LNCaP clone FGC (cell line): ENCODE measurements at regions not wholly inside any gene's neighbourhood (a gene's known extent, or its start where the extent isn't known, plus 50 kb on each side); places are given as distances from the start of the nearest gene placed in this dataset.
"Not testable (repeated sequence)": the region's sequence is repeated elsewhere in the genome, so short reads cannot be mapped to it uniquely, and the experiment has no call there.

Source experiments
- DNase-seq: peaks from one replicate; pipeline ENCODE4 v3.0.0-alpha.2; 2011; ENCODE audit warnings: low read depth
- H3K4me3 ChIP-seq: 2 replicates; pipeline ENCODE4 v1.5.1; 2011; ENCODE audit warnings: mild to moderate bottlenecking, low read depth, low read length, control low read depth
- TF ChIP-seq, protein P1 (sequence below): IDR thresholded peaks from 2 replicates; pipeline ENCODE4 v1.5.1; 2012; ENCODE audit warnings: mild to moderate bottlenecking; ENCODE audit not compliant: control insufficient read depth, insufficient read depth; ENCODE audit errors: extremely low read depth

DNA sequence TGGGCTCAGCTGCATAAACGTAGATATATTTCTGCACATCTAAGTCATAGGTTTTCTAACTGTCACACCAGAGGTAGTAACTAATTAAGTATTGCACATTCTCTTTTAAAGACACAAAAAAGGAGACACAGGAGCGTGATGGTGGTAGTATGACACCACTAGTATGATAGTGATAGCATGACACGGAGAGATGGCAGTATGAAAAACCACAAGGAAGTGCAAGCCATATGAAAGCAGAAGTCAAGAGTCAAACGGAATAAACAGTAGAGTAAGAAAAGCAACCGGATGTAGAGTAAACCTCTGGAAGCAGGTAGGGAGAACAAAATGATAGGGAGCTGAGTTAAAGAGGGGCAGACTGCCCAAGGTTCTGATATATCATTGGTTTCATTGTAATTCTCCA lies 382.2 kb upstream of the INTU start:
- DNase-seq, result no peak
- no peak overlapping the region for H3K4me3 ChIP-seq
- TF ChIP-seq, protein P1, sequence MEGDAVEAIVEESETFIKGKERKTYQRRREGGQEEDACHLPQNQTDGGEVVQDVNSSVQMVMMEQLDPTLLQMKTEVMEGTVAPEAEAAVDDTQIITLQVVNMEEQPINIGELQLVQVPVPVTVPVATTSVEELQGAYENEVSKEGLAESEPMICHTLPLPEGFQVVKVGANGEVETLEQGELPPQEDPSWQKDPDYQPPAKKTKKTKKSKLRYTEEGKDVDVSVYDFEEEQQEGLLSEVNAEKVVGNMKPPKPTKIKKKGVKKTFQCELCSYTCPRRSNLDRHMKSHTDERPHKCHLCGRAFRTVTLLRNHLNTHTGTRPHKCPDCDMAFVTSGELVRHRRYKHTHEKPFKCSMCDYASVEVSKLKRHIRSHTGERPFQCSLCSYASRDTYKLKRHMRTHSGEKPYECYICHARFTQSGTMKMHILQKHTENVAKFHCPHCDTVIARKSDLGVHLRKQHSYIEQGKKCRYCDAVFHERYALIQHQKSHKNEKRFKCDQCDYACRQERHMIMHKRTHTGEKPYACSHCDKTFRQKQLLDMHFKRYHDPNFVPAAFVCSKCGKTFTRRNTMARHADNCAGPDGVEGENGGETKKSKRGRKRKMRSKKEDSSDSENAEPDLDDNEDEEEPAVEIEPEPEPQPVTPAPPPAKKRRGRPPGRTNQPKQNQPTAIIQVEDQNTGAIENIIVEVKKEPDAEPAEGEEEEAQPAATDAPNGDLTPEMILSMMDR, result no peak

DNA sequence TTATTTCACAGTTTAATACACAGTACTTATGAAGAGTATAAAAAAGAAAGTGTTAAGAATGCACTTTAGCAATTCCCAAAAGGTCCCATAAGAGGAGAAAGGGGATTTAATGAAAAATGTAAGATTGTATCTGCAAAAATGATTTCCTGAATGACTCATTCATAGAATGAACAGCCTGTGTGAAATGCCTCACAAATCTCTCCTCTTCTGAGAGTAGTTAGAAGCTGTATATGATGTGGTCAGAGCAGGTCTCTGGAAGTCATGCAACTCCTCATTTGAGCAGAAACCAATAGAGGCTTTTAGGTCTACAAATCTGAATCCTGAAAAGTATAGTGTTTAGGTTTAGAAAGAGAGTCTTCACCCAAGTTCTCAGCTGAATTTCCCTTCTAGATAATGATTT lies 381.3 kb upstream of the INTU start:
- no peak for DNase-seq
- TF ChIP-seq, protein P1, result no peak
- H3K4me3 ChIP-seq, result no peak overlapping the region

DNA sequence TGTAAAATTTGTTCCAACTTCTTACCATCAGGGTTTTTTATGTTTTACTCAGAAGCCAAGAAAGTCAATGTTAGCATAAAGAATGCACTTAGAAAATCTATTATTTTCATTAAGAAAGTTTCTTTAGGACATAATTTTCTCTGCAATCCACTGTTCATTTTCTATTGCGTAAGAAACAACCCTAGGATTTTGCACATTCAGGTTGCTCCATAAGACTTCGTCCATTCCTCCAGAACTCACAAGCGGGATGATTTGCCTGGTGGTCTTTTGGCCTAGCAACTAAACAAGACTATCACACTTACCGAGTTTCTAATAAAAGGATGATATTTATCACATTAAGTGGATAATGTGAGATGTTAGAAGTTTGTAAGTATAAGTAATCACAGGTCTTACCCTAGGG lies 376.3 kb upstream of the INTU start:
- DNase-seq, result no peak
- TF ChIP-seq, protein P1, result no peak
- no peak overlapping the region for H3K4me3 ChIP-seq

DNA sequence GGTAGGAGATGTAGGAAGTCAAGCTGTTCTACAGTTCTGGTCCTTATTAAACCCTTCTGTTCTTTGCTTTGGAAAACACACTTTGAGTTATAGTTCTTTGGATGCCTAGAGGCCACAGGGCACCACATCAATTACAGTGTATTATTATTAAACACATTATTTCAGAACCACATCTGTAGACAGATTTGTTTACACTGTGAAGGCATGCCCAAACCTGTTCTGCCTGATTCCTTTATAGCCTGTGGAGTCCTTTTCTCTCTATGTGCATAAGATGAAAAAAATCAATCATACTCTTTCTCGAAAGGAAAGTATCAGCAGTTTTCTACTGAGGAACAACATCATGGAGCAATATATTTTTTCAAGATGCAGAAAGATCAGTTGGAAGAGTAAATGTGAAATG lies 371.3 kb upstream of the INTU start:
- DNase-seq, result peak; percentile 39
- TF ChIP-seq, protein P1, result no peak
- H3K4me3 ChIP-seq, result no peak overlapping the region

DNA sequence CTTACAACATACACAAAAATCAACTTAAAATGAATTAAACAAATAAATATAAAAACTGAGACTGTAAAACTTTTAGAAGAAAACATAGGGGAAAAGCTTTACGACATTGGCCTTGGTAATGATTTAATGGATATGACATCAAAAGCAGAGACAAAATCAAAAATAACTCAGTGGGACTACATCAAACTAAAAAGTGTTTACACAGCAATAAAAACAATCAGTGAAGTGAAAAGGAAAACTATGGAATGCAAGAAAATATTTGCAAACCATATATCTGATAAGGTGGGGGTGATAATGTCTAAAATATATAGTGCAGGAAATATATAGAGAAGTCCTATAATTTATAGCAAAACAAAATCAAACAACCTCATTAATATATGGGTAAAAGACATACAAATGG lies 364.4 kb upstream of the INTU start:
- TF ChIP-seq, protein P1, result no peak
- DNase-seq, result no peak
- H3K4me3 ChIP-seq, result no peak overlapping the region

DNA sequence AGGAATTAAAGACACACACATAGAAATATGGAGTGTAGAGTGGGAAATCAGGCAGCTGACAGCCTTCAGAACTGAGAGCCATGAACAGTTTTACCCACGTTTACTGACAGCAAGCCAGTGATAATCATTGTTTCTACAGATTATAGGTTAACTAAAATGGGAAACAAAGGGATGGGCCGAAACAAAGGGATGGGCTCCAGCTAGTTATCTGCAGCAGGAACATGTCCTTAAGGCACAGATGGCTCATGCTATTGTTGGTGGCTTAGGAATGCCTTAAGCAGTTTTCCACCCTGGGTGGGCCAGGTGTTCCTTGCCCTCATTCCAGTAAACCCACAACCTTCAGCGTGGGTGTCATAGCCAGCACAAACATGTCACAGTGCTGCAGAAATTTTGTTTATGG lies 355.7 kb upstream of the INTU start:
- H3K4me3 ChIP-seq, DNase-seq: not testable (repeated sequence)

DNA sequence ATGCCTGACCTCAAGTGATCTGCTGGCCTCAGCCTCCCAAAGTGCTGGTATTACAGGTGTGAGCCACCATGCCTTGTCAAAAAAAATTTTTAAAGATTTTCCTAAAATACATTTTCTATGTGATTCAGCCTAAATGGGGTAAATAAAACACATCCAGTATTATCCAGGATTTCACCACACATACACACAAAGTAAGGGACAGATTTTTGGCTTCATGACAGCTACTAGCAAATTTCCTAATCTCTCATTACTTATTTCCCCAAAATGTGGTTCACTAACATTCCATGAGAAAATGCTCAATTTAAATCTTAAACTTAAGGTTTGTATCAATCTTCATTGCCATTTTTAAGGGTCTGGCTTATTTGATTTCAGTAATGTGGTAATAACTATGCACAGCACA lies 348.5 kb upstream of the INTU start:
- no peak for DNase-seq
- TF ChIP-seq, protein P1, result no peak
- H3K4me3 ChIP-seq, result no peak overlapping the region

DNA sequence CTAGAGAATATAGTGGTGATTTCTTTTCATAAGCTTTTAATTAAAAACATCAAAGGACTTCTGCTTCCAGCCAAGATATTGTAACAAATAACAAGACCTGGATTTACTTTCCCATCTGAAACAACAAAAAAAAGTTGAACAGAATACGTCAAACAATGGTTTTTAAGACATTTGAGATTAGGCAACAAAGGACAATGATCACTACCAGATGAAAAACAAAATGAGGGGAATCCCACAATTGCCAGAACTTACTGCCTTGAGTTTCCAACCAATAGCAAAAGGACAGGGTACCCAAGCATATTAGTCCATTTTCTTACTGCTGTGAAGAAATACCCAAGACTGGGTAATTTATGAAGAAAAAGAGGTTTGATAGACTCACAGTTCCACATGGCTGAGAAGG lies 341.4 kb upstream of the INTU start:
- no peak for DNase-seq
- no peak overlapping the region for H3K4me3 ChIP-seq
- TF ChIP-seq, protein P1, result no peak
